Fibroblast of pulmonary artery (primary cell): ENCODE measurements at regions not wholly inside any gene's neighbourhood (a gene's known extent, or its start where the extent isn't known, plus 50 kb on each side); places are given as distances from the start of the nearest gene placed in this dataset.

Source experiments
- DNase-seq: peaks from one replicate; pipeline ENCODE4 v3.0.0-alpha.2; 2010; ENCODE audit warnings: low read depth
- H3K4me3 ChIP-seq: replicated peaks from 2 replicates; pipeline ENCODE4 v1.5.1; 2011; ENCODE audit warnings: low read depth, mild to moderate bottlenecking, control low read depth, low read length, moderate library complexity
- TF ChIP-seq, protein P1 (sequence below): IDR thresholded peaks from 2 replicates; pipeline ENCODE4 v1.5.1; 2011; ENCODE audit warnings: mild to moderate bottlenecking, control low read depth, low read length, inconsistent platforms; ENCODE audit errors: missing control alignments

DNA sequence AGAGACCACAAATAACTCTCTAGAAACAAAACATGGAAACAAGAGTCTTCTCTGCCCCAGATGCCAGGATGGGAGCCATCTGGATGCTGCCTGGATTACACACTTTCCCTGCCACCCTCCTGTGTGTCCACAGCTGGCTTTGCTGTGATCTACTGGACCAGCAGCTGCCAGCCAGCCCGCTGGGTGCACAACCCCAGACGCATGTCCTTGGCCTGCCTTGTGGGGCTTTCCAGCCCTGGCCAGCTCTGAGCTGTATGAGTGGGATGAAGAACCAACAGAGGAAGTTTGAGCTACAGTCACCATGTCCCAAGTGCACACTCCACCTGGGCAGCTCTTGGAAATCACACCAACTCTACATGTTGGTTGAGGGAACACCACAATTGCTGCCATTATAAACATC is 57.0 kb upstream of the TNRC6C start:
- DNase-seq = no peak
- TF ChIP-seq, protein P1, sequence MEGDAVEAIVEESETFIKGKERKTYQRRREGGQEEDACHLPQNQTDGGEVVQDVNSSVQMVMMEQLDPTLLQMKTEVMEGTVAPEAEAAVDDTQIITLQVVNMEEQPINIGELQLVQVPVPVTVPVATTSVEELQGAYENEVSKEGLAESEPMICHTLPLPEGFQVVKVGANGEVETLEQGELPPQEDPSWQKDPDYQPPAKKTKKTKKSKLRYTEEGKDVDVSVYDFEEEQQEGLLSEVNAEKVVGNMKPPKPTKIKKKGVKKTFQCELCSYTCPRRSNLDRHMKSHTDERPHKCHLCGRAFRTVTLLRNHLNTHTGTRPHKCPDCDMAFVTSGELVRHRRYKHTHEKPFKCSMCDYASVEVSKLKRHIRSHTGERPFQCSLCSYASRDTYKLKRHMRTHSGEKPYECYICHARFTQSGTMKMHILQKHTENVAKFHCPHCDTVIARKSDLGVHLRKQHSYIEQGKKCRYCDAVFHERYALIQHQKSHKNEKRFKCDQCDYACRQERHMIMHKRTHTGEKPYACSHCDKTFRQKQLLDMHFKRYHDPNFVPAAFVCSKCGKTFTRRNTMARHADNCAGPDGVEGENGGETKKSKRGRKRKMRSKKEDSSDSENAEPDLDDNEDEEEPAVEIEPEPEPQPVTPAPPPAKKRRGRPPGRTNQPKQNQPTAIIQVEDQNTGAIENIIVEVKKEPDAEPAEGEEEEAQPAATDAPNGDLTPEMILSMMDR = no peak
- no peak overlapping the region for H3K4me3 ChIP-seq

DNA sequence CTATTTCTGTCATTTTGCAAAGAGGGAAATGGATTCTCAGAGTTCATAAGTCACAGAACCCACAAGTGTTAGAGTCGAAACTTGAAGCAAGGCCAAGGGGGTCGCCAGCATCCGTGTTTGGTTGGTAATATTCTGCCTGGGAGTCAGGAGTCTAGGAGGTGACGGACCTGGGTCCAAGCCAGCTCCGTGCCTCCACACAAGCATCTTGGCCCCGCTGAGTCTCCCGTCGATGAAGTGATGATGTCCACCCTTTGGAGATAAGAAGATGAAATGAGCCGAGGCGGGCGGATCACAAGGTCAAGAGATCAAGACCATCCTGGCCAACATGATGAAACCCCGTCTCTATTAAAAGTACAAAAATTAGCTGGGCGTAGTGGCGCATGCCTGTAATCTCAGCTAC is 53.2 kb upstream of the TNRC6C start:
- no peak overlapping the region for H3K4me3 ChIP-seq
- TF ChIP-seq, protein P1 = no peak
- DNase-seq = no peak

DNA sequence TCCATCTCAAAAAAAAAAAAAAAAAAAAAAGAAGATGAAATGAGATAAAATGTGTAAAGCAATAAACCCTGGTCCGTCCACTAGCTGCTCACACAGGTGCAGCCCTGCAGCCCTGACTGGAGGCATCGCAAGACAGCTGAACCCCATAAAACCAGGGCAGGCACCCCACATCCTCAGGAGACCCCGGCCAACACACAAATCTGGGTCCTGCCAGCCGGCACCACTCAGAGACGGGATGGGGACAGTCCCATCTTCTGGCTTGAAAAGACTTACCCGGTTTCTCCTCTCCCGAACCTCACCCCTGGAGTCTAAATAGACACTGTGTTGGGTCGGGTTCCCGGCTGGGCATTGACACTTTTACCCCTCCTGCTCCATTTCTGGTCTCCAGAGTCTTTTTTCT is 52.7 kb upstream of the TNRC6C start:
- TF ChIP-seq, protein P1 = no peak
- no peak overlapping the region for H3K4me3 ChIP-seq

DNA sequence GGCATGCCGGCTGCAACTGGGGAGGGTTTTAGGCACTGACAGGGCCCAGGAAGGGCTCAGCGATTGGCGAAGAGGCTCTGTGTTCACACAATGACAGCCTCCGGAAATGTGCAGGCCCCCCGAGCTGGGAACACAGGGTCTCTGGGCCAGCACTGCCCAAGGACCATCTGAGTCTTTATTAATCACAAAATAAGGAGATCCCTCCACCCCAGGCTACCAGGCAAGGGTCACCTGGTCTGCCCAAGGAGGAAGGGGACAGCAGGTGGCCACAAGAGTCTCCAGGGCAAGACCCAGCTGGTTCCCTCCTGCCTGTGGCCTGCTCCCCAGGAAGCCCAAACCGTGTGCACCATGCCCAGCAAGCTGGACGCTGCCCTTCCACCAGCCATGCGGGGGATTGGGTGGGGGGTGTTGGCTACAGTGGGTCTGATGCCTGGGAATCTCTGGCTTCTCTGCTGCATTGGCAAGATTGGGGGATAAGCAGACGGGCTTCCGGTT is 52.1 kb upstream of the TNRC6C start:
- DNase-seq = no peak
- TF ChIP-seq, protein P1 = no peak

More for the DNA sequence above, 52.7 kb upstream of the TNRC6C start:
- DNase-seq = no peak

DNA sequence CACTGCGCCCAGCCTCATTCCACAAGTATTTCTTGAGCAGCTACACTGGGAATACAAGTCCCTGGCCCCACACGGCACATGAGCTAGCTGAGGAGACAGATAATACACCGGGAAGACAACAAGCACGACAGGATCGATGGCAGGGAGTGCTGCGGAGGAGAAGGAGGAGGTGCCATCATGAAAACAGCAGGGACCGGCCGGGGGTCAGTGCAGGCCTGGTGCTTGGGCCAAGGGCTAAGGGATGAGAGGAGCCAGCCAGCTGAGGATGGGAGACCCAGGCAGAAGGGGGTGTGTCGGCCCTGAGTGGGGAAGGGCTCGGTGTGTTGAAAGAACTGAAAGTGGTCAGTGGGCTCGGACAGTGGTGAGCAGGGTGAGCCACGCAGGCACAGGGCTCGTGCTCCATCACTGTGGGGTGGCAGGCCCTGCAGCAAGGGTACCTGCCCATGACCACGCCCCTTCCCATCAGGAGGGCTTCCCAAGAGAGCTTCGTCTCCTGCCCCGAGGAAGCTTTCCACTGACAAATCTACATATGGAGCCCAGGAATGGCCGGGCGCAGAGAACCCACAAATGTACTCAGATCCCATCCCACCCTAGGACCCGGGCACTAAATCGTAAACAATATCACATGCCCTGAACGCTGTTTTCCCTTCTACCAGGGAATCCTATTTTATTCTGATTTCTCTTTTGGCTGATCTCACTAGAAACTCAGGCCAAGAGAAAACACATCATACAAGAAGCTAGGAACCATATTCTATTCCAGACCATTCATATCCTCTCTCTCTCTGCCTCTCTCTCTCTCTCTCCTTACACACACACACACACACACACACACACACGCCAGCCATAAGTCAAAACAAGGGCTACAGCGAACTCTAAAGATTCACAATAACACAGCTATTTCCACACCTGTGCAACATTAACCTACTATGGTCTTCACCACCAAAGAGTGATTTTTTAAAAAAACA is 50.7 kb upstream of the TNRC6C start:
- TF ChIP-seq, protein P1 = no peak
- no peak for DNase-seq
- no peak overlapping the region for H3K4me3 ChIP-seq

More for the DNA sequence above, 52.1 kb upstream of the TNRC6C start:
- no peak overlapping the region for H3K4me3 ChIP-seq

DNA sequence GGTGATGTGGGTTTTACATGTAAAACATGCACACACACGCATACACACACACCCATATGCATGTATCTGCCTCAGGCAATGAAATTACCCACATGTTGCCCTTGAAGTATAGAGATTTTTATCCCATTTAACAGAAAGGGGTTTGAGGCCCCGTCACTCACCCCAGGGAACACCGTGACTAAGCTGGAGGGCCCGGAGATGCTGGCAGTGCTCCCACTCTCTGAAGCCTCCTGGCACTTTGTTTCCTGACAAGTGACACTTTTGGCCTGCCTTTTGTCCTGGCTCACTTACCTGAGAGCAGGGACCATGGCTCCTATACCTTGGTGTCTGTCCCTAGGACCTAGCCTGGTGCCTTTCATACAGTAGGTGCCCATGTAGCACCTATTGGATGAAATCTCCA is 50.0 kb upstream of the TNRC6C start:
- TF ChIP-seq, protein P1 = no peak
- DNase-seq = no peak
- H3K4me3 ChIP-seq = no peak overlapping the region
